ENCODE measurements at regions not wholly inside any gene's neighbourhood (a gene's known extent, or its start where the extent isn't known, plus 50 kb on each side); places are given as distances from the start of the nearest gene placed in this dataset.
"Not testable (repeated sequence)": the region's sequence is repeated elsewhere in the genome, so short reads cannot be mapped to it uniquely, and the experiment has no call there.

- TF ChIP-seq, protein P1, sequence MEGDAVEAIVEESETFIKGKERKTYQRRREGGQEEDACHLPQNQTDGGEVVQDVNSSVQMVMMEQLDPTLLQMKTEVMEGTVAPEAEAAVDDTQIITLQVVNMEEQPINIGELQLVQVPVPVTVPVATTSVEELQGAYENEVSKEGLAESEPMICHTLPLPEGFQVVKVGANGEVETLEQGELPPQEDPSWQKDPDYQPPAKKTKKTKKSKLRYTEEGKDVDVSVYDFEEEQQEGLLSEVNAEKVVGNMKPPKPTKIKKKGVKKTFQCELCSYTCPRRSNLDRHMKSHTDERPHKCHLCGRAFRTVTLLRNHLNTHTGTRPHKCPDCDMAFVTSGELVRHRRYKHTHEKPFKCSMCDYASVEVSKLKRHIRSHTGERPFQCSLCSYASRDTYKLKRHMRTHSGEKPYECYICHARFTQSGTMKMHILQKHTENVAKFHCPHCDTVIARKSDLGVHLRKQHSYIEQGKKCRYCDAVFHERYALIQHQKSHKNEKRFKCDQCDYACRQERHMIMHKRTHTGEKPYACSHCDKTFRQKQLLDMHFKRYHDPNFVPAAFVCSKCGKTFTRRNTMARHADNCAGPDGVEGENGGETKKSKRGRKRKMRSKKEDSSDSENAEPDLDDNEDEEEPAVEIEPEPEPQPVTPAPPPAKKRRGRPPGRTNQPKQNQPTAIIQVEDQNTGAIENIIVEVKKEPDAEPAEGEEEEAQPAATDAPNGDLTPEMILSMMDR (IDR thresholded peaks at IDR 0.05; ENCODE audit: low read depth, low read length) = no peak
- no peak for DNase-seq (ENCODE audit: extremely low read depth, low read depth)
Measured at GRCh38 chr13:28573595-28574373, 78.9 kb upstream of the FLT1 start.

DNA sequence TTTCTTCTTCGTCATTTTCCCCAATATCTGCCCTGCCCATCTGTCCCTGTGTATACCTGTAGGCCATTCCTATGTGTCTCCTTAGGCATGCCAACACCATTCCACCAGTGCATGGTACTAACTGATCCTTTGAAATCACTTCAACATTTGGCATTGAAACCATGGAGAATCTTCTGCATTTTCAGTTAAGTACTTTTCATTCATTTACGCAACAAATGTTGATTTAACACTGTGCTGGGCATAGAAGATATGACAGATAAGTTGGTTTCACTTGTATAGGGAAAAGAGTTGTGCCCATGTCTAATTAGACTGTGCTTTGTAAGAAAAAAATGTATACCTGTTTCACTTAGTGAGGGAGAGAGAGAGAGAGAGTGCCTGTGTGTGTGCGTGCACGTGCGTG, 77.9 kb upstream of the FLT1 start:
- DNase-seq (ENCODE audit: extremely low read depth, low read depth) = no peak
- TF ChIP-seq, protein P1 (IDR thresholded peaks at IDR 0.05; ENCODE audit: low read depth, low read length) = no peak

GRCh38 chr13:28570356-28570755, 75.4 kb upstream of the FLT1 start:
- DNase-seq (ENCODE audit: extremely low read depth, low read depth) = not testable (repeated sequence)

GRCh38 chr13:28569886-28570285, 75.0 kb upstream of the FLT1 start:
- TF ChIP-seq, protein P1 (IDR thresholded peaks at IDR 0.05; ENCODE audit: low read depth, low read length) = no peak
- DNase-seq (ENCODE audit: extremely low read depth, low read depth) = no peak

- TF ChIP-seq, protein P1 (IDR thresholded peaks at IDR 0.05; ENCODE audit: low read depth, low read length) = no peak
- DNase-seq (ENCODE audit: extremely low read depth, low read depth) = no peak
Measured at GRCh38 chr13:28568286-28568685, 73.4 kb upstream of the FLT1 start.

DNA sequence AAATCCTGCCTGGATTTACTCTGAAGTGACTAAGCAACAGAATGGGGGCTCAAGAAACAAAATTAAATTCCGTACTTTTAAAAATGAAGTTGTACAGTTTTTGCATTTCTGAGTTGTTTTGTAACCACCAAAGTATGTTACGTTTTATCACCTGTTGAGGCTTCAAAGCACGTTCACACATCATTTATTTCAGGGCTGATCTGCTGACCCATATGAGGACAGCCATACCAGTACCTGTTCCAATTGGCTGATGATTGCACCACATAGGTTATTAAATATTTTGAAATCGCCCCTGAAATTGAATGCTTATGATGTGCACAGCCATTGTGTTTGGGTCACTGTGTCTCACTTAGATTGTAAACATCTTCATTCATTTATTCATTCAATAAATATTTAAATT, 72.0 kb upstream of the FLT1 start:
- DNase-seq (ENCODE audit: extremely low read depth, low read depth) = no peak
- TF ChIP-seq, protein P1 (IDR thresholded peaks at IDR 0.05; ENCODE audit: low read depth, low read length) = no peak

DNA sequence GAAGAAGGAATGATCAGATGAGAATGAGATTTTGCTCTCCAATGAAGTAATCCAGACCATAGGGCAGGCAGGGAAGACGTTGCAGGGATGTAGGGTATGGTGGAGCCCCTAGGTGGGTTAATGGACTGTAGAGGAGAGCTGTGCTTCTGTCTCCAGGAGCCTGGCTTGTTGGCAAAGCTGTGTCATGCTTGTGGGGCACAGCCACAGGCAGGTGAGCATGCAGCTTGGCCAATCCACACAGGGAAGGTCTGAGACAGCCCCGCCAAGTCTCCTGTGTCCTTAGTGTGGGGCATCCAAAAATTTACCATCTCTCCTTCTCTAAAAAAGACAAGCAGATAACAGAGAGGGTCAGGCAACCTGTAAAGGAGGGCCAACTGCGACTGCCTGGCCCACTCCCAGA, 71.4 kb upstream of the FLT1 start:
- TF ChIP-seq, protein P1 (IDR thresholded peaks at IDR 0.05; ENCODE audit: low read depth, low read length) = no peak
- DNase-seq (ENCODE audit: extremely low read depth, low read depth) = no peak

DNA sequence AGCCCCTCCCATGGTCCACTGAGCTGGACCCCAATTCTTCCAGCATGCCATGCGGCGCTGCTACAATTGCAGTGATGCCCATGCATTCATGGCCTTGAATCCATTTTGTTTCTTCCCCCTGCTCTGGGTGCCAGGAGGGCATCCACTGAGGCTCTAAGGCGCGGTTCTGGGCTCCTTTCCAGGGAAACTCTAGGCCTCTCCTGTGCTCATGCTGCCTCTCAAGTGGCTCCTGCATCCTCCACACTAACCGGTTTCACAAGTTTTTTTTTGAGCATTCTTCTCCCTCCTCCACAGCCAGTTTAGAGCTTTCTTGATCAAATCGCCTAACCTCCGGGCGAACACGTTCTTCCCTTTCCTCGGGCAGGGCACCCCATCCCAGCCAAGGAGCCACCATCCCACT, 69.1 kb upstream of the FLT1 start:
- TF ChIP-seq, protein P1 (IDR thresholded peaks at IDR 0.05; ENCODE audit: low read depth, low read length) = no peak

More for the DNA sequence above, 69.1 kb upstream of the FLT1 start:
- no peak for DNase-seq (ENCODE audit: extremely low read depth, low read depth)
